ENCODE measurements at regions not wholly inside any gene's neighbourhood (a gene's known extent, or its start where the extent isn't known, plus 50 kb on each side); places are given as distances from the start of the nearest gene placed in this dataset.

GRCh38 chr3:94206291-94206690 is 143.4 kb downstream of the NSUN3 start:
- Mint-ChIP-seq H3K4me1 (no peaks in the 10 kb centered on the region), H3K4me3 (no peak overlapping the region), H3K27me3 (ENCODE audit: low read depth) (no peaks in the 10 kb centered on the region), H3K27ac (no peak overlapping the region), H3K36me3 (ENCODE audit: low read depth) (no peaks in the 10 kb centered on the region), H3K9me3 (peaks cover 2% of the 10 kb centered on the region)
- no peak for TF ChIP-seq CTCF (IDR thresholded peaks at IDR 0.05; ENCODE audit: unreplicated experiment in 3 of 3)

- H3K4me1 Mint-ChIP-seq, result no peaks in the 10 kb centered on the region
- H3K36me3 Mint-ChIP-seq (ENCODE audit: low read depth), result no peaks in the 10 kb centered on the region
- peaks cover 9% of the 10 kb centered on the region for H3K9me3 Mint-ChIP-seq
- no peak overlapping the region for H3K4me3 Mint-ChIP-seq
- no peak for TF ChIP-seq CTCF (IDR thresholded peaks at IDR 0.05; ENCODE audit: unreplicated experiment in 3 of 3)
- H3K27ac Mint-ChIP-seq, result no peak overlapping the region
- H3K27me3 Mint-ChIP-seq (ENCODE audit: low read depth), result no peaks in the 10 kb centered on the region
These were observed 147.4 kb downstream of the NSUN3 start for GRCh38 chr3:94210256-94210655.

GRCh38 chr3:94217406-94217805 is 154.5 kb downstream of the NSUN3 start:
- peaks cover 2% of the 10 kb centered on the region for H3K9me3 Mint-ChIP-seq
- H3K36me3 Mint-ChIP-seq (ENCODE audit: low read depth), result no peaks in the 10 kb centered on the region
- H3K4me3 Mint-ChIP-seq, result no peak overlapping the region
- no peaks in the 10 kb centered on the region for H3K4me1 Mint-ChIP-seq
- no peak overlapping the region for H3K27ac Mint-ChIP-seq
- H3K27me3 Mint-ChIP-seq (ENCODE audit: low read depth), result no peaks in the 10 kb centered on the region
- TF ChIP-seq CTCF (IDR thresholded peaks at IDR 0.05; ENCODE audit: unreplicated experiment in 3 of 3), result no peak

GRCh38 chr3:94220426-94220825 is 157.6 kb downstream of the NSUN3 start:
- no peaks in the 10 kb centered on the region for H3K36me3 Mint-ChIP-seq (ENCODE audit: low read depth)
- no peaks in the 10 kb centered on the region for H3K9me3 Mint-ChIP-seq
- no peak overlapping the region for H3K4me3 Mint-ChIP-seq
- peaks cover 11% of the 10 kb centered on the region for H3K4me1 Mint-ChIP-seq
- H3K27me3 Mint-ChIP-seq (ENCODE audit: low read depth), result no peaks in the 10 kb centered on the region
- no peak overlapping the region for H3K27ac Mint-ChIP-seq
- no peak for TF ChIP-seq CTCF (IDR thresholded peaks at IDR 0.05; ENCODE audit: unreplicated experiment in 3 of 3)

GRCh38 chr3:94221829-94222228 is 159.0 kb downstream of the NSUN3 start:
- Mint-ChIP-seq H3K4me3 (no peak overlapping the region), H3K9me3 (no peaks in the 10 kb centered on the region), H3K27me3 (ENCODE audit: low read depth) (no peaks in the 10 kb centered on the region), H3K4me1 (peaks cover 25% of the 10 kb centered on the region), H3K27ac (no peak overlapping the region), H3K36me3 (ENCODE audit: low read depth) (no peaks in the 10 kb centered on the region)
- TF ChIP-seq CTCF (IDR thresholded peaks at IDR 0.05; ENCODE audit: unreplicated experiment in 3 of 3), result no peak

- no peak overlapping the region for H3K4me3 Mint-ChIP-seq
- no peak for TF ChIP-seq CTCF (IDR thresholded peaks at IDR 0.05; ENCODE audit: unreplicated experiment in 3 of 3)
- no peaks in the 10 kb centered on the region for H3K9me3 Mint-ChIP-seq
- H3K27ac Mint-ChIP-seq, result peak overlapping the region; percentile 29 to 60 (median 40)
- no peaks in the 10 kb centered on the region for H3K27me3 Mint-ChIP-seq (ENCODE audit: low read depth)
- no peaks in the 10 kb centered on the region for H3K36me3 Mint-ChIP-seq (ENCODE audit: low read depth)
- peaks cover 29% of the 10 kb centered on the region for H3K4me1 Mint-ChIP-seq
These were observed 162.4 kb downstream of the NSUN3 start for GRCh38 chr3:94225148-94225865.
